Vagina (tissue), 2 donors: ENCODE measurements at regions not wholly inside any gene's neighbourhood (a gene's known extent, or its start where the extent isn't known, plus 50 kb on each side); places are given as distances from the start of the nearest gene placed in this dataset.

Source experiments
- DNase-seq, 2 donors: peaks; one replicate each; pipeline ENCODE4 v3.0.0-alpha.2; 2017; ENCODE audit errors: extremely low spot score in 2 of 2
- H3K27ac ChIP-seq: fragments of 200-600 bp; sonication (generic); one replicate; pipeline ENCODE4 v1.5.1; 2019
- H3K27me3 ChIP-seq: fragments of 200-600 bp; sonication (generic); one replicate; pipeline ENCODE4 v1.5.1; 2019
- H3K36me3 ChIP-seq, 2 donors: fragments of 200-600 bp; sonication (generic); one replicate each; pipeline ENCODE4 v1.5.1; 2017 to 2019
- H3K4me1 ChIP-seq: fragments of 200-600 bp; sonication (generic); one replicate; pipeline ENCODE4 v1.5.1; 2019
- H3K4me3 ChIP-seq, 2 donors: fragments of 200-600 bp; sonication (generic); 1 replicate in 1 of 2; 2 replicates in 1 of 2; pipeline ENCODE4 v1.5.1; 2016 to 2019
- H3K9me3 ChIP-seq: fragments of 200-600 bp; sonication (generic); one replicate; pipeline ENCODE4 v1.5.1; 2019
- POLR2A ChIP-seq, 2 donors: fragments of 450-650 bp; IDR thresholded peaks; one replicate each; pipeline ENCODE4 v1.6.1; 2017; ENCODE audit warnings: antibody characterized with exemption in 2 of 2, mild to moderate bottlenecking in 2 of 2, moderate library complexity in 2 of 2
- POLR2AphosphoS5 ChIP-seq, 2 donors: sonication (generic); formaldehyde crosslinking; IDR thresholded peaks; one replicate each; pipeline ENCODE4 v1.9.0; 2017; ENCODE audit warnings: antibody characterized with exemption in 2 of 2, mild to moderate bottlenecking in 2 of 2, low read depth in 1 of 2; ENCODE audit not compliant: insufficient read depth in 1 of 2
- intact Hi-C: fragments of 100-400 bp; cut with DNase I; formaldehyde crosslinking; loops from one replicate; pipeline ENCODE4 v1.15.1; 2023
- TF ChIP-seq, protein P1 (sequence below), 3 experiments: fragments of 450-650 bp in 2 of 3; fragments of 200-600 bp in 1 of 3; sonication (generic) in 1 of 3; IDR thresholded peaks; one replicate each; pipeline ENCODE4 v1.5.1; 2017 to 2019; ENCODE audit warnings: antibody characterized with exemption in 3 of 3, mild to moderate bottlenecking in 2 of 3, moderate library complexity in 2 of 3

DNA sequence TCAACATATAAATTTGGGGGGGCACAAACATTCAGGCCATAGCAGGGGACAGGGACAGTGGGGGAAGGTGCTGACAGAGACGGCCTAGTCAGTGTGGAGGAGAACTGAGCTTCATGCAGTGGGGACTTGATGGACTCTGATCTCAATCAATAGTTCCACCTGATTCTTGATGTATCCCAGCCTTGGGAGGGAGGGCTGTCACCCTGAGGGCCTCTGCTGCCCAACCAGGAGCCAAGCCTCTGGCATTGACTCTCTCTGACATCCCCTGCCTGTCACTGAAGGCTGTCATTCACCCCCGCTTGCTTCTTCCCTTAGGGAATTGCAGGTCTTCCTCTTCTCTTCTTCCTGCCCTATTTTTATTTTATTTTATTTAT is 180.6 kb upstream of the TAB2 start:
- H3K4me3 ChIP-seq, result no peak overlapping the region
- no peaks in the 10 kb centered on the region for H3K27me3 ChIP-seq
- no peak overlapping the region for H3K27ac ChIP-seq
- TF ChIP-seq, protein P1, sequence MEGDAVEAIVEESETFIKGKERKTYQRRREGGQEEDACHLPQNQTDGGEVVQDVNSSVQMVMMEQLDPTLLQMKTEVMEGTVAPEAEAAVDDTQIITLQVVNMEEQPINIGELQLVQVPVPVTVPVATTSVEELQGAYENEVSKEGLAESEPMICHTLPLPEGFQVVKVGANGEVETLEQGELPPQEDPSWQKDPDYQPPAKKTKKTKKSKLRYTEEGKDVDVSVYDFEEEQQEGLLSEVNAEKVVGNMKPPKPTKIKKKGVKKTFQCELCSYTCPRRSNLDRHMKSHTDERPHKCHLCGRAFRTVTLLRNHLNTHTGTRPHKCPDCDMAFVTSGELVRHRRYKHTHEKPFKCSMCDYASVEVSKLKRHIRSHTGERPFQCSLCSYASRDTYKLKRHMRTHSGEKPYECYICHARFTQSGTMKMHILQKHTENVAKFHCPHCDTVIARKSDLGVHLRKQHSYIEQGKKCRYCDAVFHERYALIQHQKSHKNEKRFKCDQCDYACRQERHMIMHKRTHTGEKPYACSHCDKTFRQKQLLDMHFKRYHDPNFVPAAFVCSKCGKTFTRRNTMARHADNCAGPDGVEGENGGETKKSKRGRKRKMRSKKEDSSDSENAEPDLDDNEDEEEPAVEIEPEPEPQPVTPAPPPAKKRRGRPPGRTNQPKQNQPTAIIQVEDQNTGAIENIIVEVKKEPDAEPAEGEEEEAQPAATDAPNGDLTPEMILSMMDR (IDR thresholded peaks at IDR 0.05), result no peak
- no peak for TF ChIP-seq POLR2A (IDR thresholded peaks at IDR 0.05)
- TF ChIP-seq POLR2AphosphoS5 (IDR thresholded peaks at IDR 0.05; ENCODE audit: insufficient read depth in 1 of 2, low read depth in 1 of 2), result no peak
- H3K4me1 ChIP-seq, result peaks cover 6% of the 10 kb centered on the region
- no peaks in the 10 kb centered on the region for H3K36me3 ChIP-seq
- intact Hi-C loops, result no loop called here
- no peak for DNase-seq
- no peaks in the 10 kb centered on the region for H3K9me3 ChIP-seq

DNA sequence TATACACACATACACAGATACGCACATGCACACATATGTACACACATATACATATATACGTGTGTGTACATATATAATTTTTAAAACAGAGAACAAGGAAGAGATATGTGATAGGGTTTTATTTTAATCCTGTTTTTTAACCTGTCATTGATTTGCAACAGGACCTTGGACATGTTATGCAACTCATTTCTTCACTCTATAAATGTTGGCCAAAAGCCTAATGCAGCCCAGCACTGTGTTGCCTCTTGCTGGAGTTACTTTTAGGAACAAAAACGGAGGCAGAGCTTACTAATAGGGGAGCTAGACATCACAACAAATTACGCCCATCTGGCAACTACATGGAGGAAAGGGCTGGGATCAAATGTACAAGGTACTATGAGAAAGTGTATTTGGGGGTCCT is 179.9 kb upstream of the TAB2 start:
- no peaks in the 10 kb centered on the region for H3K9me3 ChIP-seq
- no peaks in the 10 kb centered on the region for H3K36me3 ChIP-seq
- no peak for DNase-seq
- intact Hi-C loops, result no loop called here
- H3K4me1 ChIP-seq, result peaks cover 6% of the 10 kb centered on the region
- H3K27me3 ChIP-seq, result no peaks in the 10 kb centered on the region
- H3K27ac ChIP-seq, result no peak overlapping the region
- no peak overlapping the region for H3K4me3 ChIP-seq
- TF ChIP-seq POLR2A (IDR thresholded peaks at IDR 0.05) (no peak), POLR2AphosphoS5 (IDR thresholded peaks at IDR 0.05; ENCODE audit: insufficient read depth in 1 of 2, low read depth in 1 of 2) (no peak)
- TF ChIP-seq, protein P1 (IDR thresholded peaks at IDR 0.05), result no peak

DNA sequence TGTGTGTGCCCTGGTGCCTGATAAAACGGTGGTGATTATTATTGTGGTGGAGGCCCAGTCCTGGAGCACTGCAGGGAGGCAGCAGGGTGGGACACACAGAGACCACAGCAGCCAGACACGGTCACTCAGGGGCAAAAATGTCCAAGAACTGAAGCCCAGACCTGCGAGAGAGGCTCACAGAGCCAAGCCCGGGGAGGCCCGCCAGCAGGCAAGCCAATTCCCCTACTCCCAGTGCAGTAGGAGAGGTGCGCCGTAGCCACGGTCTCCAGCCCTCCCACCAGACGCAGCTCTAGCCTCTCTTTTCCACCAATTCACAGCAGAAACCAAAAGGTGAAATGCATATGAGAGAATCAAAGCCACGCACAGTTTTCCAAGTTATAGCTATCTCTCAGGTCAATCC is 179.4 kb upstream of the TAB2 start:
- no peak for DNase-seq
- intact Hi-C loops, result no loop called here
- Histone ChIP-seq H3K27me3 (no peaks in the 10 kb centered on the region), H3K9me3 (no peaks in the 10 kb centered on the region), H3K36me3 (no peaks in the 10 kb centered on the region), H3K4me3 (no peak overlapping the region), H3K4me1 (peaks cover 6% of the 10 kb centered on the region), H3K27ac (no peak overlapping the region)
- TF ChIP-seq POLR2AphosphoS5 (IDR thresholded peaks at IDR 0.05; ENCODE audit: insufficient read depth in 1 of 2, low read depth in 1 of 2), result no peak
- no peak for TF ChIP-seq POLR2A (IDR thresholded peaks at IDR 0.05)
- TF ChIP-seq, protein P1 (IDR thresholded peaks at IDR 0.05), result no peak

DNA sequence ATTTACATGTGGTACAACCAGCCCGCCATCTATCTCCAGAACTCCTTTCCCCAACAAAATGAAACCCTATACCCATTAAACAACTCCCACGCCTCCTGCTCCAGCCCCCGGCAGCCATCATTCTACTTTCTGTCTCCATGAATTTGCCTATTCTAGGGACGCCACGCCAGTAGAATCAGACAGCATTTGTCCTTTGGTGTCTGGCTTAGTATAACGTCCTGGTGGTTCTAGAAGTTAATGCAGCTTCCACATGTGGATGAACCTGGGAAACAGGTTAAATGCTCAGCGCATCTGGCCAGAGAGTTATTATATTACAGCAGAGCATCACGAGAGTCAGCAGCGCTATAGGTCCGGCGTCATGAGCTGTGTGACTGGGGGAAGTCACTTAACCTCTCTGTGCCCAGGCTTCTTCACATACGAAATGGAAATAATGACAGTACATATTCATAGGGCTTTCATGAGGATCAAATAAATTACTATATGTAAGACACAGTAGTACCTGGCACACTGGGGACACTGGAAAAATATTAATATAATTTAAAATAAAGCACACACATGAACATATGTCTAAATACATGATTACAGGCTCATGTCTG is 178.7 kb upstream of the TAB2 start:
- intact Hi-C loops, result no loop called here
- Histone ChIP-seq H3K36me3 (no peaks in the 10 kb centered on the region), H3K27ac (no peak overlapping the region)

DNA sequence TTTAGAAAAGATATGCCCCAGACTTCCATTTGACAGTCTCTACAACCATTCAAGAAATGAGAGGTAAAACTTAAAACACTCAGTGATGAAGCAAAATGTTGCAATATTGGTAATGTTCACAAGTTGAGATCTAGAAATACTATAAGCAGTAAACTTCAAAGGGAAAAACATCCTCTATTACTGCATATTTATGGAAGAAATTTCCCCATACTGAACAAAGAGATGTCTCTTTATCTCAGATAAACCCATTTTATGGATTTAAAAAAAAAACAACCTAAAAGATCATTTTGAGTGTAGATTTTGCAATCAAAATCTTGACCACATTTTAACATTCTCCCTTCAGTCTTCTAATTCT is 177.8 kb upstream of the TAB2 start:
- TF ChIP-seq, protein P1 (IDR thresholded peaks at IDR 0.05), result no peak
- TF ChIP-seq POLR2AphosphoS5 (IDR thresholded peaks at IDR 0.05; ENCODE audit: insufficient read depth in 1 of 2, low read depth in 1 of 2) (no peak), POLR2A (IDR thresholded peaks at IDR 0.05) (no peak)
- Histone ChIP-seq H3K27me3 (no peaks in the 10 kb centered on the region), H3K4me3 (no peak overlapping the region), H3K4me1 (peaks cover 2% of the 10 kb centered on the region), H3K27ac (no peak overlapping the region), H3K9me3 (no peaks in the 10 kb centered on the region), H3K36me3 (no peaks in the 10 kb centered on the region)
- intact Hi-C loops, result no loop called here
- DNase-seq, result no peak

More for the DNA sequence above, 178.7 kb upstream of the TAB2 start:
- no peak for TF ChIP-seq POLR2A (IDR thresholded peaks at IDR 0.05)
- TF ChIP-seq, protein P1 (IDR thresholded peaks at IDR 0.05), result no peak
- no peak for TF ChIP-seq POLR2AphosphoS5 (IDR thresholded peaks at IDR 0.05; ENCODE audit: insufficient read depth in 1 of 2, low read depth in 1 of 2)
- H3K9me3 ChIP-seq, result no peaks in the 10 kb centered on the region
- H3K4me1 ChIP-seq, result peaks cover 6% of the 10 kb centered on the region
- no peak for DNase-seq
- no peak overlapping the region for H3K4me3 ChIP-seq
- H3K27me3 ChIP-seq, result no peaks in the 10 kb centered on the region
